Right renal pelvis (tissue), 4 donors: ENCODE measurements at regions not wholly inside any gene's neighbourhood (a gene's known extent, or its start where the extent isn't known, plus 50 kb on each side); places are given as distances from the start of the nearest gene placed in this dataset.

ENCODE experiments used
- DNase-seq, 4 donors: peaks; one replicate each; pipeline ENCODE4 v3.0.0-alpha.2; 2013; ENCODE audit warnings: low read depth in 4 of 4, low spot score in 3 of 4, missing footprints in 1 of 4

GRCh38 chr2:146503366-146503765 is 1341.5 kb upstream of the ACVR2A start:
- no peak for DNase-seq

GRCh38 chr2:146496248-146496647 is 1348.6 kb upstream of the ACVR2A start:
- DNase-seq: no peak

- no peak for DNase-seq
These were observed 1355.4 kb upstream of the ACVR2A start for GRCh38 chr2:146489386-146489785.

GRCh38 chr2:146481629-146482028 is 1363.2 kb upstream of the ACVR2A start:
- DNase-seq: no peak

GRCh38 chr2:146477383-146477782 is 1367.4 kb upstream of the ACVR2A start:
- no peak for DNase-seq

GRCh38 chr2:146468578-146468977 is 1376.3 kb upstream of the ACVR2A start:
- no peak for DNase-seq

GRCh38 chr2:146467425-146467824 is 1377.4 kb upstream of the ACVR2A start:
- DNase-seq: no peak

- DNase-seq: no peak
These were observed 1379.4 kb upstream of the ACVR2A start for GRCh38 chr2:146465460-146465859.

DNA sequence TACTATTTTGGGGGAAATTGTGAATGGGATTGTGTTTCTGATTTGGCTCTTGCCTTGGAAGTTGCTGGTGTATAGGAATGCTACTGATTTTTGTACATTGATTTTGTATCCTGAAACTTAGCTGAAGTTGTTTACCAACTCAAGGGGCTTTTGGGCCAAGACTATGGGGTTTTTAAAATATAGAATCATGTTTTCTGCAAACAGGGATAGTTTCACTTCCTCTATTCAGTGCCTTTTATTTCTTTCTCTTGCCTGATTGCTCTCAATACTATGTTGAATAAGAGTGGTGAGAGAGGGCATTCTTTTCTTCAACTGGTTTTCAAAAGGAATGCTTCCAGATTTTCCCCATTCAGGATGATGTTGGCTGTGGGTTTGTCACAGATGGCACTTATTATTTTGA is 1383.8 kb upstream of the ACVR2A start:
- no peak for DNase-seq

- DNase-seq: no peak
These were observed 1386.2 kb upstream of the ACVR2A start for GRCh38 chr2:146458585-146458984.

GRCh38 chr2:146457221-146457620 is 1387.6 kb upstream of the ACVR2A start:
- no peak for DNase-seq

- DNase-seq: no peak
These were observed 1389.5 kb upstream of the ACVR2A start for GRCh38 chr2:146455325-146455724.

GRCh38 chr2:146451972-146452371 is 1392.9 kb upstream of the ACVR2A start:
- DNase-seq: no peak

GRCh38 chr2:146450131-146450530 is 1394.7 kb upstream of the ACVR2A start:
- no peak for DNase-seq

GRCh38 chr2:146444987-146445386 is 1399.8 kb upstream of the ACVR2A start:
- DNase-seq: no peak

DNA sequence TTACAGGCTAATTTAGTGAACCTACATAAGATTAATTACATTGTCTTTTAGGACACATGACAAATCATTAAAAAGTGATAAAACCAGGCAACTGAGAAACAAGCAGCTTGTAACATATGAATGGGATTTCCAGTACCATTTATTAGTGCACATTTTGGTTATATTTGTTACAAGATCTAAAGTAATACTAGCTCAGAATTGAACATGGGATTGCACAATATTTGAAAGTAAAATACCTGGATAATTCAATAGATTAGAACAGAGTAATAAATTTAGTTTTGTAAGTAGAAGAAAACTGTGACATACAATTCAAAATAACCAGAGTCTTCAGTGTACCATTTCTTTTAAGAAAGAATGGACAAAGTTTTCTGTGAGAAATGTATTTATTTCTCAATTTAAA is 1400.7 kb upstream of the ACVR2A start:
- no peak for DNase-seq

GRCh38 chr2:146438246-146438645 is 1406.6 kb upstream of the ACVR2A start:
- no peak for DNase-seq

DNA sequence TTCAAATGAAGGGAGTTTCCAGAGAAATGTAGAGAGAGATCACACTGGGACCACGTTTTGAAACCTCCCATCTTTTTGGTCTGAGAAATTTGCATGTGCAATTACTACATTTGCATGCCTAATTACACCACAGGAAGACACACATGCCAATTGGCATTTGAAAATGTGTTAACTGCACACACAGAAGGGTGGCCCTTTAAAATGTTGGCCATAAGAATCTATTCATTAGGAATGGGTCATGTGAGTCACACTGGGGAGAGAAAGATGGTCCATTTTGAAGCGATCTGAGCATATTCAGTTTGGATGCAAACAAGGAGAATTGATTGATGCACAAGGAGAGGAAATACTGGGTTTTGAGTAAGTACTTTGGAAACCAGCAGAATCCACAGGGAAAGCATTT is 1407.1 kb upstream of the ACVR2A start:
- no peak for DNase-seq

GRCh38 chr2:146433116-146433875 is 1411.5 kb upstream of the ACVR2A start:
- no peak for DNase-seq

- no peak for DNase-seq
These were observed 1415.5 kb upstream of the ACVR2A start for GRCh38 chr2:146429366-146429765.

GRCh38 chr2:146417942-146418341 is 1426.9 kb upstream of the ACVR2A start:
- DNase-seq: no peak

DNA sequence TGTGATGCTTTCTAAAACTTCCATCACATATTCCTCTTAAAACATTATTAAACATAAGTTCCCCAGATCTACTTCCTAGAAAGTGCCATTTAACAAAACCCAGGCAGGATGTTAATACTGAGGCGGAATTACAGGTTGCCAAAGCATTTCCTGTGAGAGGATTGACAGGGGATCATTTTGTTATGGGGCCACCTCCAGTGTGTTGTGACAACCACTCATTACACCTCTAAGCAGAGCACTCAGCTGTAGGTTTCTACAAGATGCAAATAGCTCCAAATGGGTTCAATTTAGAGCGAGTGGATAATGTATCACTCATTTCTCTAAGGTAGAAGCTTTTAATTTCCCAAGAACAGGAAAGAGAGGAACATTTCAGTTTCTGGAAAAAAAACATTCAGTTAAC is 1429.5 kb upstream of the ACVR2A start:
- DNase-seq: no peak

DNA sequence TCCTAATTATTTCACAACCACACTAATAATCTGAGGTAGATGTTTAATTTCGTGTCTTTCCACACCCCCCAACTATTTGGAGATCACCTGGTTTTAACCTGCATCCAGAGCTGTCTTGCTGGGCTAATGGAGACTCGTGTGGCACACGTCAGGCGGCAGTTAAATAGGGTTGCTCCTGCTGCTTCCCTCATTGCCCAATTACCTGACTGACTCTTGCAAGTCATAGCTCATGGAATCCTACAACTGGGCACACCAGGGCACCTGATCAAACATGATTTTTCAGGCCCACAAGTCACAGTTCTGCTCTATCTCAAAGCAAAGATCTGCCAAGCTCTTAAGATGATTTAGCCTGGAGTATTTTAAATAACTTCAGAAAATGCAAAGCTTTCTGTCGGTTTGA is 1430.4 kb upstream of the ACVR2A start:
- DNase-seq: no peak
